H9 (cell line): ENCODE measurements at regions not wholly inside any gene's neighbourhood (a gene's known extent, or its start where the extent isn't known, plus 50 kb on each side); places are given as distances from the start of the nearest gene placed in this dataset.

Experiments used
- DNase-seq: peaks from one replicate; pipeline ENCODE4 v3.0.0-alpha.2; 2017
- H2AFZ ChIP-seq: one replicate; pipeline ENCODE4 v1.6.1; 2013; ENCODE audit warnings: mild to moderate bottlenecking, low read length, control low read depth, moderate library complexity
- H2AK5ac ChIP-seq: 2 replicates; pipeline ENCODE4 v1.6.1; 2013; ENCODE audit warnings: low read length, control low read depth, mixed read lengths; ENCODE audit not compliant: insufficient read length
- H2BK120ac ChIP-seq: one replicate; pipeline ENCODE4 v1.6.1; 2013; ENCODE audit warnings: low read depth, mild to moderate bottlenecking, low read length, control low read depth, inconsistent platforms; ENCODE audit not compliant: poor library complexity, severe bottlenecking
- H2BK12ac ChIP-seq: 2 replicates; pipeline ENCODE4 v1.6.1; 2013; ENCODE audit warnings: low read length, control low read depth, mixed read lengths, low read depth; ENCODE audit not compliant: insufficient read length
- H2BK15ac ChIP-seq: 2 replicates; pipeline ENCODE4 v1.6.1; 2013; ENCODE audit warnings: low read depth, low read length, control low read depth
- H2BK20ac ChIP-seq: one replicate; pipeline ENCODE4 v1.6.1; 2013; ENCODE audit warnings: low read depth, mild to moderate bottlenecking, low read length, control low read depth, inconsistent platforms; ENCODE audit not compliant: poor library complexity, severe bottlenecking
- H2BK5ac ChIP-seq: 2 replicates; pipeline ENCODE4 v1.6.1; 2013; ENCODE audit warnings: low read length, control low read depth, mixed read lengths; ENCODE audit not compliant: insufficient read length
- H3K14ac ChIP-seq: 2 replicates; pipeline ENCODE4 v1.6.1; 2013; ENCODE audit warnings: low read length, control low read depth; ENCODE audit not compliant: insufficient read depth
- H3K18ac ChIP-seq: 2 replicates; pipeline ENCODE4 v1.6.1; 2013; ENCODE audit warnings: low read depth, mild to moderate bottlenecking, mixed read lengths, low read length, control low read depth; ENCODE audit not compliant: insufficient read length
- H3K23ac ChIP-seq: 2 replicates; pipeline ENCODE4 v1.6.1; 2013; ENCODE audit warnings: low read length, control low read depth, mixed read lengths, low read depth; ENCODE audit not compliant: insufficient read length
- H3K23me2 ChIP-seq: 2 replicates; pipeline ENCODE4 v1.6.1; 2013; ENCODE audit warnings: low read depth, mild to moderate bottlenecking, mixed read lengths, low read length, control low read depth; ENCODE audit not compliant: insufficient read length, poor library complexity, severe bottlenecking
- H3K27ac ChIP-seq: 2 replicates; pipeline ENCODE4 v1.5.1; 2013; ENCODE audit warnings: low read length, control low read depth, mixed read lengths, low read depth; ENCODE audit not compliant: insufficient read length
- H3K27me3 ChIP-seq: 2 replicates; pipeline ENCODE4 v1.6.1; 2013; ENCODE audit warnings: low read length, control low read depth, inconsistent platforms; ENCODE audit not compliant: insufficient read depth
- H3K4ac ChIP-seq: 2 replicates; pipeline ENCODE4 v1.6.1; 2013; ENCODE audit warnings: low read depth, mild to moderate bottlenecking, control low read depth, inconsistent platforms, low read length, moderate library complexity
- H3K4me1 ChIP-seq: 2 replicates; pipeline ENCODE4 v1.6.1; 2013; ENCODE audit warnings: low read length, control low read depth, inconsistent platforms; ENCODE audit not compliant: insufficient read depth
- H3K4me2 ChIP-seq: 2 replicates; pipeline ENCODE4 v1.6.1; 2013; ENCODE audit warnings: low read length, control low read depth, mixed read lengths; ENCODE audit not compliant: insufficient read length, insufficient read depth
- H3K56ac ChIP-seq: 2 replicates; pipeline ENCODE4 v1.6.1; 2013; ENCODE audit warnings: low read depth, mild to moderate bottlenecking, mixed read lengths, low read length, control low read depth; ENCODE audit not compliant: insufficient read length
- H3K79me1 ChIP-seq: 2 replicates; pipeline ENCODE4 v1.6.1; 2013; ENCODE audit warnings: low read depth, mild to moderate bottlenecking, moderate library complexity, low read length, control low read depth, inconsistent platforms; ENCODE audit not compliant: insufficient read depth, poor library complexity, severe bottlenecking
- H3K79me2 ChIP-seq: 2 replicates; pipeline ENCODE4 v1.6.1; 2013; ENCODE audit warnings: low read length, control low read depth, inconsistent platforms; ENCODE audit not compliant: insufficient read depth
- H3K9ac ChIP-seq: 2 replicates; pipeline ENCODE4 v1.6.1; 2013; ENCODE audit warnings: low read length, control low read depth, mixed read lengths; ENCODE audit not compliant: insufficient read length; ENCODE audit errors: extremely low read depth
- H3K9me3 ChIP-seq: one replicate; pipeline ENCODE4 v1.6.1; 2013; ENCODE audit warnings: low read depth, low read length, inconsistent platforms; ENCODE audit not compliant: control insufficient read depth
- H3T11ph ChIP-seq: one replicate; pipeline ENCODE4 v1.6.1; 2013; ENCODE audit warnings: mild to moderate bottlenecking, low read length, control low read depth, inconsistent platforms
- H4K20me1 ChIP-seq: one replicate; pipeline ENCODE4 v1.6.1; 2013; ENCODE audit not compliant: control insufficient read depth, insufficient read length, insufficient read depth
- H4K5ac ChIP-seq: 2 replicates; pipeline ENCODE4 v1.6.1; 2013; ENCODE audit warnings: low read depth, mild to moderate bottlenecking, mixed read lengths, low read length, control low read depth; ENCODE audit not compliant: insufficient read length
- H4K8ac ChIP-seq: replicated peaks from 2 replicates; pipeline ENCODE4 v1.6.1; 2013; ENCODE audit warnings: low read length, control low read depth, mixed read lengths, low read depth; ENCODE audit not compliant: insufficient read length
- H4K91ac ChIP-seq: 2 replicates; pipeline ENCODE4 v1.6.1; 2013; ENCODE audit warnings: low read depth, mild to moderate bottlenecking, moderate library complexity, mixed read lengths, low read length, control low read depth; ENCODE audit not compliant: insufficient read length
- H3K27ac Mint-ChIP-seq, 3 experiments: 2 replicates in 2 of 3; 3 replicates in 1 of 3; pipeline ENCODE4 v1.8.0; 2020 to 2021; ENCODE audit warnings: mixed read lengths in 3 of 3, mild to moderate bottlenecking in 1 of 3, moderate library complexity in 1 of 3
- H3K27me3 Mint-ChIP-seq: 2 replicates; pipeline ENCODE4 v1.8.0; 2021; ENCODE audit warnings: low read depth, mild to moderate bottlenecking, moderate library complexity, mixed read lengths
- H3K36me3 Mint-ChIP-seq, 3 experiments: 2 replicates in 2 of 3; 3 replicates in 1 of 3; pipeline ENCODE4 v1.8.0; 2020 to 2021; ENCODE audit warnings: low read depth in 3 of 3, mixed read lengths in 3 of 3; ENCODE audit not compliant: insufficient read depth in 1 of 3
- H3K4me1 Mint-ChIP-seq, 2 experiments: 2 replicates each; pipeline ENCODE4 v1.8.0; 2020; ENCODE audit warnings: mixed read lengths in 2 of 2
- H3K4me3 Mint-ChIP-seq, 2 experiments: 2 replicates in 1 of 2; 3 replicates in 1 of 2; pipeline ENCODE4 v1.8.0; 2020 to 2021; ENCODE audit warnings: mild to moderate bottlenecking in 2 of 2, mixed read lengths in 2 of 2, moderate library complexity in 1 of 2
- H3K9me3 Mint-ChIP-seq, 2 experiments: 2 replicates in 1 of 2; 3 replicates in 1 of 2; pipeline ENCODE4 v1.8.0; 2020; ENCODE audit warnings: mild to moderate bottlenecking in 2 of 2, mixed read lengths in 2 of 2, moderate library complexity in 1 of 2
- CTCF ChIP-seq: fragments of 200-600 bp; sonication (generic); conservative IDR thresholded peaks from 3 replicates; pipeline ENCODE4 v1.8.0; 2021; ENCODE audit warnings: antibody characterized with exemption, mild to moderate bottlenecking
- WGBS: extraction: QIAGEN DNeasy Blood & Tissue Kit; methylation state at CpG from one replicate; pipeline ENCODE4 v1.1.7; 2013; ENCODE audit warnings: missing lambda C conversion rate, low lambda C conversion rate, mixed read lengths; ENCODE audit not compliant: insufficient read length; ENCODE audit errors: extremely low coverage; 5-methylcytosine and 5-hydroxymethylcytosine counted together

- H3K9ac ChIP-seq = no peak overlapping the region
- Mint-ChIP-seq H3K27me3 (no peaks in the 10 kb centered on the region), H3K27ac (no peak overlapping the region), H3K9me3 (no peaks in the 10 kb centered on the region), H3K4me3 (no peak overlapping the region), H3K36me3 (no peaks in the 10 kb centered on the region), H3K4me1 (peaks cover 0 to 4% of the 10 kb centered on the region in 2 experiments; a peak in 1 of 4 replicates)
- H3K27ac ChIP-seq = no peak overlapping the region
- H4K5ac ChIP-seq = no peak overlapping the region
- H3K4me2 ChIP-seq = no peak overlapping the region
- H4K8ac ChIP-seq = no peak overlapping the region
- no peak overlapping the region for H4K91ac ChIP-seq
- H3K18ac ChIP-seq = no peak overlapping the region
- no peaks in the 10 kb centered on the region for H3K79me2 ChIP-seq
- no peaks in the 10 kb centered on the region for H3K9me3 ChIP-seq
- no peak overlapping the region for H2BK20ac ChIP-seq
- no peaks in the 10 kb centered on the region for H3K23me2 ChIP-seq
- no peak overlapping the region for H3T11ph ChIP-seq
- no peak for TF ChIP-seq CTCF
- no peak overlapping the region for H2BK15ac ChIP-seq
- H2BK5ac ChIP-seq = no peak overlapping the region
- H2AFZ ChIP-seq = no peak overlapping the region
- H4K20me1 ChIP-seq = no peaks in the 10 kb centered on the region
- H3K56ac ChIP-seq = no peak overlapping the region
- no peaks in the 10 kb centered on the region for H3K79me1 ChIP-seq
- H3K23ac ChIP-seq = no peak overlapping the region
- no peak overlapping the region for H3K14ac ChIP-seq
- H2AK5ac ChIP-seq = no peak overlapping the region
- H3K4me1 ChIP-seq = no peaks in the 10 kb centered on the region
- no peak overlapping the region for H2BK120ac ChIP-seq
- no peak overlapping the region for H3K4ac ChIP-seq
- no CpG with 5 or more reads among the region's 4 CpGs for WGBS
- DNase-seq = no peak
- H2BK12ac ChIP-seq = no peak overlapping the region
- H3K27me3 ChIP-seq = no peaks in the 10 kb centered on the region
These were observed 169.8 kb upstream of the B3GALT2 start for GRCh38 chr1:193356249-193356648.
